HT-29 (cell line): ENCODE measurements at regions not wholly inside any gene's neighbourhood (a gene's known extent, or its start where the extent isn't known, plus 50 kb on each side); places are given as distances from the start of the nearest gene placed in this dataset.

ENCODE experiments used
- DNase-seq: peaks from one replicate; pipeline ENCODE4 v3.0.0-alpha.2; 2015; ENCODE audit warnings: low spot score

GRCh38 chr16:72511171-72511570 is 339.2 kb upstream of the PMFBP1 start:
- no peak for DNase-seq

GRCh38 chr16:72508191-72508590 is 336.2 kb upstream of the PMFBP1 start:
- no peak for DNase-seq

GRCh38 chr16:72502594-72503005 is 330.6 kb upstream of the PMFBP1 start:
- no peak for DNase-seq

DNA sequence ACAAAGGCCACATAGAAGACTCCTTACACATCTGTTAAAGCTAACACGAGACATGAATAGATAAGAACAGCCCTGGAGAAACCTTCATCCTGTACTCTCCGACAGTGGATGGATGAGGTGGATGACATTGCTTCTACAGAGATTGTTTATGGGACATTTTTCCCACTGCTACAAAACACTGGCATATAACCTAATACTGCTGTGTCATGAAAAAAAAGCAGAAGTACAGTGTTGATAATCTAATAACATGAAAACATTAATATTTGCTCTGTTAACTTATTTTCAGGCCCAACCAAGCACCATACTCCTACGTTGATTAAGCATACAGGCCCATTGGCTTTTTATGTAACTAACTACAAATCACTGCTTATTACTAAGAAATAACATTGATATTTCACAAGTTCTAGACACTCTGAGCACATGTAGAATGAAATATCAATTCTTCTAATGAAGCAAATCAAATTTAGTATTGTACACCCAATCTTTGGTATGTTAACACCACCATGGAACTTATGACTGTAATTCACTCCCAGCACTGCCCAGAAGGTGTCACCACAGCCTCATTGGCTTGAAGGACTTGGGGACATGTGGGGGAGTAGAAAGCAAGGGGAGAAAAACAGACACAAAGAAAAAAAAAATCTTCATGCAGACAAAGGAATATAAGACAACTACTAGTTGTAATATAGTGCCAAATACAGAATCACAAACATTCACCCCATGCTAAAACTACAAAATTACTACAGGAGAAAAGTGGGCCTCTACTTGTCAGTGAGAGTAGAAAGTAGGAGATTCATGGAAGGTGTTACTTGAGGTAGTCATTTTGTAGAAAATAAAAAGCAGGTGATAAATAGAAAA is 330.0 kb upstream of the PMFBP1 start:
- peak; percentile 69 for DNase-seq

DNA sequence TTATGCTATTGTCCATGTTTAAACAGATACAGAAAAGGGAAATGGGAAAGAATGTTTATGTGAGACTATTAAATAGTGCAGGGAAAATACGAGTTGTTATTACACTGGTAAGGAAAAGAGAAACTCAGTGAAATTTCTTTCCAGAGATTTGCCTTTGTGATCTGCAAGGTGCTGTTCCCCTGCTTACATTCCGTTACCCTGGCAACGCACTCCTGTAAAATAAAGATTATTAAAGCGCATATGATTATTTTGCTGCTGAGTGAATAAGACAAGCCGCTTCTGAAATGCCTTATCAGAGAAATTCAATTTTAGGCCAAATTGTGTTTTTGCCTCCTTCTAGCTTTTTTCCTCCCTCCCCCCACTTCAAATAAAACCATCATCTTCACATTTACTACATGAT is 328.6 kb upstream of the PMFBP1 start:
- no peak for DNase-seq

GRCh38 chr16:72493716-72494415 is 321.9 kb upstream of the PMFBP1 start:
- no peak for DNase-seq

- DNase-seq, result no peak
These were observed 315.3 kb upstream of the PMFBP1 start for GRCh38 chr16:72487283-72487682.

DNA sequence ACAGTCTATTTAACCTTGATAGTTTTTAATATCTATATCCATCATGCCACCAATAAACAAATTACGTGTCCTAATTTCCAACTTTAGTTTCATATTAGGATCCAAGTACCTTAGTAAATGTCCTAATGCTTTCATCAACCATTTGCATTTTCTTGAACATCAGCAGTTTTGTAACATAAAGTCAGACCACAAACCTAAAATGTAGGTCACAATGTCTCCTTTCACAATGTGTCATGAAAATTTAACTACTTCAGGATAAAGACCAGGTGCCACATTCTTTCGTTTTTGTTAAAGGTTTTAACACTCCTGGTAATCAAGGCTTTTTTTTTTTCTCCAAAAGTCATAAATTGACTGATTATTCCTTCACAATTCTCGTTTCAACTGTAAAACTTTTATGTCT is 310.7 kb upstream of the PMFBP1 start:
- no peak for DNase-seq

GRCh38 chr16:72481419-72481818 is 309.5 kb upstream of the PMFBP1 start:
- DNase-seq, result no peak

- DNase-seq, result no peak
These were observed 309.0 kb upstream of the PMFBP1 start for GRCh38 chr16:72480911-72481310.

DNA sequence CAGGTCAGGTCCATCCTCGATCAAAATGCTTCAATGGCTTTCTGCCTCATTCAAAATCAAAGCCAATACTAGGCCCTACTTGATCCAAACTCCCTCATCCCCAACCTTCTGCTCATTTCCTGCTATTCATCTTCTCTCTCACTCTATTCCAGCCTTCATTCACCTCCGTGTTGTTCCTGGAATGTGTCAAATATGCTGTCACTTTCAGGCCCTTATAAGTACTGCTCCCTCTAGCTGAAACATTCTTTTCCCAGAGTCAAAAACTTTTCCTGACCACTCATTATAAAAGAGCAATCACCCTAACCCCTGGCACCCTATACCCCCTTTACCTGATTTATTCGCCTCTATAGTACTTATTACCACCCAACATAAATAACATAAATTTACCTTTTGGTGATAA is 303.7 kb upstream of the PMFBP1 start:
- DNase-seq, result no peak

DNA sequence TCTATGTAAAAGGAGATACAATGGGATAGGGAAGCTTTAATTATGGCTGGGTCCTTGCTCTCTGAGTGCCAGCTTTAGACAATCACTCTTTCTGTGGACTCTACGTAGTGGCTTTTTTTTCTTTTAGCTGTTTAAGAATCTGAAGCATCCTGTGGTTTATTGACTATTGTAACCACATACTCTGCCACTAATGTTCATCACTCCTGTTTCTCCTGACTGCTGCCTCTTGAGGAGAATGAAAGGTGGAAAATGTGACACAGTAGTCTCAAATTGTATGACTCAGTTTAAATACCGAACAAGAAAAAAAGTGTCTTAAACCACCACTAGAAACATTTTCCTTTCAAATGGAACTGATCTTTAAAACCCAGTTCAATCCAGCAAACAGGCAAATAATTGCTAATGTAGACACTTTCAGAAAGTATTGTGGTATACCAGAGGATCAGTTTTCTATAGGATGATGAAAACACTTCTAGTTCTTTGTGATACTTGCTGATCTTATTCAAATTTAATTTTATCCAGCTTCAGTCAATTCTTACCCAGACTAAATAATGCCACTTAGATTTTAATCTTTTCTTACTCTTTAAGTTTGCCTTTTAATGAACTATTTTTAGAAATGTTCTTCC is 302.7 kb upstream of the PMFBP1 start:
- DNase-seq, result no peak

DNA sequence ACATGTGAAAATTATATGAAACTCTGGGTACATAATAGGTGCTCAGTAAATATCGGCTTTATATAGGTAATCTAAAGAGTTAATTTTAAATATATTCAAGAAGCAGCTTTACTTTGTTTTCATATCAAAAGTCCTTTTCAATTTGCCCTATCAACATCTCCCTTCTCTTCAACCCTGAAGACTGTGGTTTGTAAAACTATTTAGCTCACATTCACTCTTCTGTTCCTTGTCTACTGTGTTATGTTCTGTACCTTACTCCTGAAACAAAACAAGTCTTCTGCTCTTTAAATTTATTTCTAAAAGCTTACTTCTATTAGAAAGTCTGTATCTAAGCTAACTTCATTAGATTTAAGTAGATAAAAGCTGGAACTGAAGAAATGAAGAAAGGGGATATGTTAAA is 301.7 kb upstream of the PMFBP1 start:
- no peak for DNase-seq

DNA sequence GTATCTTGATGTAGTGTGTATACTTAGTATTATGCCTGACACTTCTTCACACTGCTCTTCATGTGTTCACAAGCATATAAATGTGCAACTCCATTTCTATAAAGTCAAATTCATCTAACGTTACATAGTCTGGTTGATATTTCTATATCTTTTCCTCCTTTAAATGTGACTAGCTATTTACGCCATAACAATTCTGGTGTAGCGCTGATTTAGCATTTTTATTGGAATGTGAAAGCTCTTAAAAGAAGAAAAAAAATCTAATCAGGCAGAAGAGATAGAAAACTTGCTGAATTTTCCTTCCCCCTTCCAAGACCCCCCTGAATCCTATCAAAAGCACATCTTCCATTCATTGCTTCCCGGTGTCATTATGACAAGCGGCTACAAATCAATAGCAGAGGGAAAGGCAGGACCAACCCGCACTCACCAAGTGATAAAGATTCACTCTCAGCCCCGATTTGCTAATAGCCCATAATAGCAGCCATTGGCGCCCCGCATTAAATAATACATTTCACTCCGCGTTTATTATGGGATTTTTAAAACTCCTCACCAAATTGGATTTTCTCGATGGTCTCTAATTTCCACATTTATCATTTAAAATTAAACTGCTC is 299.5 kb upstream of the PMFBP1 start:
- no peak for DNase-seq

DNA sequence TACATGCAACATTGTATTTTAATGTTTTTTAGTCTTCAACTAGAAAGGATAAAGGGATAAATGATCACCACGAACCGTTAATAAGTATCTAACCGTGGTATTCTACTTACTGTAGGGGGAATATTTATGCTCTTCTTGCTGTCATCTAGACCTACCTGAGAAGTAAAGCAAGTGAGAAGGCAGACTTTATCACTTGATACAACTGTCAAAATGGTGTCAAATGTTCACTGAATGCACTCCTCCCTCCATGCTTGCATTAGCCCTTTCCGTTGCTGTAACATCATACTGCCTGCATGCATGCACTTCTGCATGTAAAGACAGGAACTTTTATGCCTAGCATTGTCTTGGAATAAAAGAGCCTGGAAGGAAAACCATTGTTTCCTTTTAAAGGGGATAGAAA is 298.6 kb upstream of the PMFBP1 start:
- DNase-seq, result no peak

GRCh38 chr16:72469932-72470331 is 298.0 kb upstream of the PMFBP1 start:
- DNase-seq, result no peak

- no peak for DNase-seq
These were observed 296.6 kb upstream of the PMFBP1 start for GRCh38 chr16:72468582-72468981.

DNA sequence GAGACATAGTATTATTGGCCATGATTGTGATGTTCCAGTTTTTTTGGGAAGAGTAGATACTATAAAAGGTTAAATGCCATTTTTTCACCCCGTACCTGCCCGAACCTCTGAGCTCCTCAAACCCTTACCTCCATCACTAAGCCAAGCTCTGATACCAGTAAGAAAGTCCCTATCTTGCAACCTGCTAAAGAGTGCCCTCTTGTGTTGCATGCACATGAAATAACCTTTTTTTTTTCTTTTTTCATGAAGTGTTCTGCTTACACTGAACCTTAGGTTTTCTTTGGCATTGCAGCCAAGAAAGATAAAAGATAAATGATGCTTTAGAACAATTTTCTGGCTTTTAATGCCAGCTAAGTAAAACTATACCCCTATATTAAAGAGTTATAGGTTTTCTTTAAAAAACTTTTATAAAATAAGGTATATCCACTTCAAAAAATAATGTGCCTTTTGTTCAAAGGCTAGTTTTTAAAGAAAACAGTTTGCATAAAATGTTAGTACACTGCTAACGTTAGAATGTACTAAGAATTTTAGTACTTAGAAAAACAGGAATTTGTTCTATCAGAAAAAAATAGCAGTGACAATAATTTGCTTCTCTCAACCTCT is 295.3 kb upstream of the PMFBP1 start:
- DNase-seq, result peak; percentile 43

DNA sequence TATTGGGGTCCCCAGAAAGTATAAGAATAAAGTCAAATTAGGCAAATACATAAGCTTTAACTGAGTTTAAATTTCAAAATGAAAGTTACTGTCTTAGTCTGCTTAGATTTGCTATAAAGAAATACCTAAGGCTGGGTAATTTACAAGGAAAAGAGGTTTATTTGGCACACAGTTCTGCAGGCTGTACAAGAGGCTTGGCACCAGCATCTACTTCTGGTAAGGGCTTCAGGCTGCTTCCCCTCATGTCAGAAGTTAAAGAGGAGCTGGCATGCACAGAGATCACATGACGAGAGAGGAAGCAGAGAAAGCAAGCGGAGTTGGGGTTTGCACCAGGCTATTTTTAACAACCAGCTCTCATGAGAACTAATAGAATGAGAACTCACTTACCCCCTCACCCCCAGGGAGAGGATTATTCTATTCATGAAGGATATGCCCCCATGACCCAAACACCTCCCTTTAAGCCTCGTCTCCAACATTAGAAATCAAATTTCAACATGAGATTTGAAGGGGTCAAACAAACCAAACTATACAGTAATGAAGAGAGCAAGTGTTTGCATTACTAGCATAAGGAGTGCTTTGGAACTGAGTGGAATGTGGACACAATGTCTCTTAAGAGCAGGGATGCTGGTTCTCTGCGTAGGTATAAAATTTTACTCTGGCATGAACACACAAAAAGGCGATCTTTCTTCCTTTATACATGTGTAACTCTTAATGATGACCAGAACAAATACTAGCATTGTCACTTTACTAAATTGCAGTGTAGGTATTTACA is 292.8 kb upstream of the PMFBP1 start:
- no peak for DNase-seq

GRCh38 chr16:72464052-72464451 is 292.1 kb upstream of the PMFBP1 start:
- DNase-seq, result no peak

- peak; percentile 67 for DNase-seq
These were observed 286.1 kb upstream of the PMFBP1 start for GRCh38 chr16:72458035-72458434.
